HepG2 (cell line): ENCODE measurements at regions not wholly inside any gene's neighbourhood (a gene's known extent, or its start where the extent isn't known, plus 50 kb on each side); places are given as distances from the start of the nearest gene placed in this dataset.

Experiments
- ATAC-seq: fragments of 200-7000 bp; cut with Tn5 transposase; 3 replicates; pipeline ENCODE4 v1.9.1; 2020; ENCODE audit warnings: mild to moderate bottlenecking, moderate library complexity
- BruUV-seq: library from RNA; stranded (reverse); fragments of 400-500 nt; replicated peaks from 2 replicates; lab custom pipeline; 2021; lab: Mats Ljungman, UMichigan
- CTCF ChIA-PET: fragments of 300-600 bp; formaldehyde crosslinking; extraction: SDS; loops from one replicate; lab custom pipeline; 2021; ENCODE audit warnings: low total read pairs, inconsistent platforms, low intra/inter-chr PET ratio; lab: Yijun Ruan, JAX
- POLR2A ChIA-PET: fragments of 350-600 bp; sonication (Branson Sonifier 250); formaldehyde crosslinking; loops from one replicate; lab custom pipeline; 2020; ENCODE audit warnings: antibody characterized with exemption, inconsistent platforms; lab: Yijun Ruan, JAX
- DNase-seq: peaks from one replicate; pipeline ENCODE4 v3.0.0-alpha.2; 2015; ENCODE audit warnings: low spot score
- FAIRE-seq: peaks from 3 replicates; lab custom pipeline; 2011; peaks lifted over from hg19 to GRCh38; lab: Jason Lieb, UNC
- H2AFZ ChIP-seq: one replicate; pipeline ENCODE4 v1.6.1; 2011; ENCODE audit warnings: low read length, inconsistent platforms
- H3K27ac ChIP-seq: fragments of 300-600 bp; 3 replicates; pipeline ENCODE4 v1.8.0; 2011; ENCODE audit warnings: mixed run types, mild to moderate bottlenecking, mixed read lengths, low read length, inconsistent platforms; ENCODE audit not compliant: insufficient read depth; ENCODE audit errors: extremely low read length
- H3K27me3 ChIP-seq, 2 experiments: fragments of 200-600 bp in 1 of 2; 2 replicates in 1 of 2; 3 replicates in 1 of 2; pipeline versions ENCODE4 v1.6.0 to v1.8.0; 2011; ENCODE audit warnings: low read length in 2 of 2, mild to moderate bottlenecking in 2 of 2, moderate library complexity in 2 of 2, inconsistent platforms in 1 of 2; ENCODE audit not compliant: insufficient read depth in 2 of 2, control insufficient read depth in 1 of 2
- H3K36me3 ChIP-seq, 2 experiments: fragments of 200-600 bp in 1 of 2; replicated peaks in 1 of 2; 2 replicates in 1 of 2; 3 replicates in 1 of 2; pipeline versions ENCODE4 v1.5.1 to v1.8.0; 2011; ENCODE audit warnings: low read length in 2 of 2, inconsistent platforms in 1 of 2; ENCODE audit not compliant: insufficient read depth in 2 of 2, control insufficient read depth in 1 of 2
- H3K4me1 ChIP-seq: 2 replicates; pipeline ENCODE4 v1.5.1; 2012; ENCODE audit warnings: low read length, inconsistent platforms; ENCODE audit not compliant: insufficient read depth
- H3K4me2 ChIP-seq: 2 replicates; pipeline ENCODE4 v1.6.0; 2011; ENCODE audit warnings: low read depth, low read length, inconsistent platforms
- H3K4me3 ChIP-seq, 3 experiments: fragments of 200-600 bp in 1 of 3; sonication (generic), shearing (Covaris generic) in 1 of 3; replicated peaks in 1 of 3; 2 replicates each; pipeline ENCODE4 v1.5.1; 2011 to 2016; ENCODE audit warnings: low read length in 3 of 3, inconsistent platforms in 2 of 3, low read depth in 2 of 3, mild to moderate bottlenecking in 2 of 3, control low read depth in 1 of 3, mixed read lengths in 1 of 3; ENCODE audit not compliant: insufficient read depth in 1 of 3
- H3K79me2 ChIP-seq: one replicate; pipeline ENCODE4 v1.6.1; 2011; ENCODE audit warnings: low read length, inconsistent platforms; ENCODE audit not compliant: insufficient read depth
- H3K9ac ChIP-seq: 2 replicates; pipeline ENCODE4 v1.6.0; 2011; ENCODE audit warnings: mild to moderate bottlenecking, low read depth, low read length, inconsistent platforms; ENCODE audit not compliant: insufficient read depth
- H3K9me3 ChIP-seq: 2 replicates; pipeline ENCODE4 v1.5.1; 2012; ENCODE audit warnings: mild to moderate bottlenecking, low read length
- H4K20me1 ChIP-seq: 2 replicates; pipeline ENCODE4 v1.6.0; 2011; ENCODE audit warnings: inconsistent platforms, mild to moderate bottlenecking, low read length, moderate library complexity; ENCODE audit not compliant: insufficient read depth
- GPN1 ChIP-seq: sonication (generic); formaldehyde crosslinking; IDR thresholded peaks from 2 replicates; pipeline ENCODE4 v1.5.1; 2020; ENCODE audit warnings: missing genetic modification reagents, borderline replicate concordance
- HIVEP1 ChIP-seq: sonication (generic); formaldehyde crosslinking; IDR thresholded peaks from 2 replicates; pipeline ENCODE4 v1.4.0; 2020; ENCODE audit warnings: mild to moderate bottlenecking, missing genetic modification reagents
- KDM6A ChIP-seq: IDR thresholded peaks from 2 replicates; pipeline ENCODE4 v1.6.1; 2016; ENCODE audit warnings: low read depth
- MXI1 ChIP-seq: IDR thresholded peaks from 3 replicates; pipeline ENCODE4 v1.6.1; 2012; ENCODE audit warnings: low read depth, low read length, inconsistent platforms, borderline replicate concordance
- PHF5A ChIP-seq: IDR thresholded peaks from one replicate; pipeline ENCODE4 v1.6.1; 2018; ENCODE audit warnings: low read depth, missing genetic modification reagents; ENCODE audit not compliant: unreplicated experiment
- RFXANK ChIP-seq: IDR thresholded peaks from 2 replicates; pipeline ENCODE4 v1.6.1; 2016
- SKI ChIP-seq: fragments of 450-650 bp; IDR thresholded peaks from one replicate; pipeline ENCODE4 v1.6.1; 2018; ENCODE audit warnings: mild to moderate bottlenecking; ENCODE audit not compliant: partially characterized antibody
- SMAD9 ChIP-seq: sonication (generic); formaldehyde crosslinking; IDR thresholded peaks from 2 replicates; pipeline ENCODE4 v1.5.1; 2020; ENCODE audit warnings: mild to moderate bottlenecking, missing genetic modification reagents
- THYN1 ChIP-seq: sonication (generic); formaldehyde crosslinking; IDR thresholded peaks from 2 replicates; pipeline ENCODE4 v1.8.1; 2023; ENCODE audit warnings: low read depth, mild to moderate bottlenecking, moderate library complexity, missing genetic modification reagents, borderline replicate concordance
- U2AF1 ChIP-seq: fragments of 200-400 bp; formaldehyde crosslinking; optimal IDR thresholded peaks from 2 replicates; pipeline ENCODE3; 2017; ENCODE audit warnings: mild to moderate bottlenecking, low read depth, low read length
- XBP1 ChIP-seq: sonication (generic); formaldehyde crosslinking; IDR thresholded peaks from 2 replicates; pipeline ENCODE4 v1.5.0; 2020; ENCODE audit warnings: missing genetic modification reagents
- ZFYVE20 ChIP-seq: sonication (generic); formaldehyde crosslinking; IDR thresholded peaks from 2 replicates; pipeline ENCODE4 v1.8.0; 2023; ENCODE audit warnings: low read depth, mild to moderate bottlenecking, moderate library complexity, missing genetic modification reagents, borderline replicate concordance
- ZSCAN9 ChIP-seq: IDR thresholded peaks from 2 replicates; pipeline ENCODE4 v1.6.1; 2016; ENCODE audit warnings: borderline replicate concordance
- WGBS: methylation state at CpG from one replicate; pipeline ENCODE4 v1.1.6; 2017; ENCODE audit warnings: low lambda C conversion rate; 5-methylcytosine and 5-hydroxymethylcytosine counted together
- in situ Hi-C: cut with HindIII; loops from 2 replicates; pipeline ENCODE4 v1.10.0; 2017; ENCODE audit warnings: low pct_unique_long_range_greater_than_20kb; ENCODE audit not compliant: extremely low pct_ligation_motif_present
- intact Hi-C: fragments of 100-400 bp; cut with micrococcal nuclease; formaldehyde crosslinking; loops from one replicate; pipeline ENCODE4 v1.10.0; 2022; ENCODE audit not compliant: unreplicated experiment
- TF ChIP-seq, protein P1 (sequence below): sonication (generic); formaldehyde crosslinking; IDR thresholded peaks from 2 replicates; pipeline ENCODE4 v1.8.1; 2022; ENCODE audit warnings: mild to moderate bottlenecking, missing genetic modification reagents
- TF ChIP-seq, protein P2 (sequence below): sonication (generic); formaldehyde crosslinking; IDR thresholded peaks from 2 replicates; pipeline ENCODE4 v1.5.1; 2020; ENCODE audit warnings: missing genetic modification reagents, mild to moderate bottlenecking, borderline replicate concordance
- TF ChIP-seq, protein P3 (sequence below): sonication (generic); formaldehyde crosslinking; IDR thresholded peaks from 2 replicates; pipeline ENCODE4 v1.5.0; 2020; ENCODE audit warnings: mild to moderate bottlenecking, missing genetic modification reagents, moderate library complexity
- TF ChIP-seq, protein P4 (sequence below): sonication (generic); formaldehyde crosslinking; IDR thresholded peaks from 2 replicates; pipeline ENCODE4 v1.4.0; 2020; ENCODE audit warnings: missing genetic modification reagents

DNA sequence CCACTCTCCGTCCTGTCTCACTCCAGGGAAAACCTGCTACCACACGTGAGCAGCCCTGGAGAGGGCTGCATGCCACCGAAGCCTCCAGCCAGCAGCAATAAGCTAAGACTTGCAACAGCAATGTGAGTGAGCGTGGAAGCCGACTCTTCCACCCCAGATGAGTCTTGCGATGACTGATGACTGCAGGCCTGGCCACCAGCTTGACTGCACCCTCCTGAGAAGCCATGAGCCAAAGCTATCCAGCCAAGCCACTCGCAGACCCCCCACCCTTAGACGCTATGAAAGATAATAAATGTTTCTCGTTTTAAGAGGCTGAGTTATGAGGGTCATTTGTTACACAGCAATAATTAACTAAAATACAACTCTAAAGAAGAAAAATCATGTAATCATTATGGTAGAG is 118.6 kb upstream of the GALNT2 start (continued):
- TF ChIP-seq U2AF1 (no peak), MXI1 (no peak), SMAD9 (no peak)
- TF ChIP-seq, protein P1, sequence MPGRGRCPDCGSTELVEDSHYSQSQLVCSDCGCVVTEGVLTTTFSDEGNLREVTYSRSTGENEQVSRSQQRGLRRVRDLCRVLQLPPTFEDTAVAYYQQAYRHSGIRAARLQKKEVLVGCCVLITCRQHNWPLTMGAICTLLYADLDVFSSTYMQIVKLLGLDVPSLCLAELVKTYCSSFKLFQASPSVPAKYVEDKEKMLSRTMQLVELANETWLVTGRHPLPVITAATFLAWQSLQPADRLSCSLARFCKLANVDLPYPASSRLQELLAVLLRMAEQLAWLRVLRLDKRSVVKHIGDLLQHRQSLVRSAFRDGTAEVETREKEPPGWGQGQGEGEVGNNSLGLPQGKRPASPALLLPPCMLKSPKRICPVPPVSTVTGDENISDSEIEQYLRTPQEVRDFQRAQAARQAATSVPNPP (CRISPR knock-in tag), result no peak
- TF ChIP-seq, protein P2, sequence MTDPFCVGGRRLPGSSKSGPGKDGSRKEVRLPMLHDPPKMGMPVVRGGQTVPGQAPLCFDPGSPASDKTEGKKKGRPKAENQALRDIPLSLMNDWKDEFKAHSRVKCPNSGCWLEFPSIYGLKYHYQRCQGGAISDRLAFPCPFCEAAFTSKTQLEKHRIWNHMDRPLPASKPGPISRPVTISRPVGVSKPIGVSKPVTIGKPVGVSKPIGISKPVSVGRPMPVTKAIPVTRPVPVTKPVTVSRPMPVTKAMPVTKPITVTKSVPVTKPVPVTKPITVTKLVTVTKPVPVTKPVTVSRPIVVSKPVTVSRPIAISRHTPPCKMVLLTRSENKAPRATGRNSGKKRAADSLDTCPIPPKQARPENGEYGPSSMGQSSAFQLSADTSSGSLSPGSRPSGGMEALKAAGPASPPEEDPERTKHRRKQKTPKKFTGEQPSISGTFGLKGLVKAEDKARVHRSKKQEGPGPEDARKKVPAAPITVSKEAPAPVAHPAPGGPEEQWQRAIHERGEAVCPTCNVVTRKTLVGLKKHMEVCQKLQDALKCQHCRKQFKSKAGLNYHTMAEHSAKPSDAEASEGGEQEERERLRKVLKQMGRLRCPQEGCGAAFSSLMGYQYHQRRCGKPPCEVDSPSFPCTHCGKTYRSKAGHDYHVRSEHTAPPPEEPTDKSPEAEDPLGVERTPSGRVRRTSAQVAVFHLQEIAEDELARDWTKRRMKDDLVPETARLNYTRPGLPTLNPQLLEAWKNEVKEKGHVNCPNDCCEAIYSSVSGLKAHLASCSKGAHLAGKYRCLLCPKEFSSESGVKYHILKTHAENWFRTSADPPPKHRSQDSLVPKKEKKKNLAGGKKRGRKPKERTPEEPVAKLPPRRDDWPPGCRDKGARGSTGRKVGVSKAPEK (CRISPR knock-in tag), result no peak

DNA sequence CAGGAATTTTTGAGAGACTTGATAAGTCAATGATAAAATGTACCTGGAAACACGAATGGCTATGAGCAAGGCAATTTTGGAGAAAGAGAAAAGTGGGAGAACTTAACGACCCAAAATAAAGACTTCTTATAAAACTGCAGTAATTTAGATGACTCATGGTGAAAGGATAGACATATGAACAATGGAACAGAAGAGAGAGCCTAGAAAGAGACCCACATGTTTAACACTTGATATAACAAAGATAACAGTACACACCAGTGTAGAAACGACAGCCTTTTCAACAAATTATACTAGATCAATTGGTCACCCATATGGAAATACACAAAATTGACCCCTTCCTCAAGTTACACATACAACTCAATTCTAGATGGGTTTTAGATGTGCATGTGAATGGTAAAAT is 117.5 kb upstream of the GALNT2 start:
- H3K4me1 ChIP-seq, result no peaks in the 10 kb centered on the region
- H2AFZ ChIP-seq, result no peak overlapping the region
- POLR2A ChIA-PET, result no interaction called here
- H3K36me3 ChIP-seq, result no peaks in the 10 kb centered on the region
- CTCF ChIA-PET, result no interaction called here
- in situ Hi-C loops, result no loop called here
- DNase-seq (no peak), ATAC-seq (no peak), FAIRE-seq (no peak)
- H3K9ac ChIP-seq, result no peak overlapping the region
- intact Hi-C loops, result no loop called here
- no peaks in the 10 kb centered on the region; a peak in 2 of 5 replicates for H3K27me3 ChIP-seq
- H3K27ac ChIP-seq, result no peak overlapping the region
- BruUV-seq, result no TSS peak
- 1% methylated on average over 3 of the region's 3 CpGs for WGBS
- H4K20me1 ChIP-seq, result no peaks in the 10 kb centered on the region
- no peaks in the 10 kb centered on the region for H3K9me3 ChIP-seq
- H3K4me3 ChIP-seq, result no peak overlapping the region
- no peak overlapping the region for H3K4me2 ChIP-seq
- H3K79me2 ChIP-seq, result no peaks in the 10 kb centered on the region
- TF ChIP-seq XBP1 (CRISPR knock-in tag) (no peak), KDM6A (CRISPR knock-in tag) (no peak), RFXANK (no peak), ZFYVE20 (CRISPR knock-in tag) (no peak), HIVEP1 (no peak), SKI (no peak), GPN1 (no peak), ZSCAN9 (CRISPR knock-in tag) (no peak), PHF5A (CRISPR knock-in tag) (no peak), THYN1 (CRISPR knock-in tag) (no peak)
- TF ChIP-seq, protein P3, sequence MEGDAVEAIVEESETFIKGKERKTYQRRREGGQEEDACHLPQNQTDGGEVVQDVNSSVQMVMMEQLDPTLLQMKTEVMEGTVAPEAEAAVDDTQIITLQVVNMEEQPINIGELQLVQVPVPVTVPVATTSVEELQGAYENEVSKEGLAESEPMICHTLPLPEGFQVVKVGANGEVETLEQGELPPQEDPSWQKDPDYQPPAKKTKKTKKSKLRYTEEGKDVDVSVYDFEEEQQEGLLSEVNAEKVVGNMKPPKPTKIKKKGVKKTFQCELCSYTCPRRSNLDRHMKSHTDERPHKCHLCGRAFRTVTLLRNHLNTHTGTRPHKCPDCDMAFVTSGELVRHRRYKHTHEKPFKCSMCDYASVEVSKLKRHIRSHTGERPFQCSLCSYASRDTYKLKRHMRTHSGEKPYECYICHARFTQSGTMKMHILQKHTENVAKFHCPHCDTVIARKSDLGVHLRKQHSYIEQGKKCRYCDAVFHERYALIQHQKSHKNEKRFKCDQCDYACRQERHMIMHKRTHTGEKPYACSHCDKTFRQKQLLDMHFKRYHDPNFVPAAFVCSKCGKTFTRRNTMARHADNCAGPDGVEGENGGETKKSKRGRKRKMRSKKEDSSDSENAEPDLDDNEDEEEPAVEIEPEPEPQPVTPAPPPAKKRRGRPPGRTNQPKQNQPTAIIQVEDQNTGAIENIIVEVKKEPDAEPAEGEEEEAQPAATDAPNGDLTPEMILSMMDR (CRISPR knock-in tag), result no peak
- TF ChIP-seq, protein P4, sequence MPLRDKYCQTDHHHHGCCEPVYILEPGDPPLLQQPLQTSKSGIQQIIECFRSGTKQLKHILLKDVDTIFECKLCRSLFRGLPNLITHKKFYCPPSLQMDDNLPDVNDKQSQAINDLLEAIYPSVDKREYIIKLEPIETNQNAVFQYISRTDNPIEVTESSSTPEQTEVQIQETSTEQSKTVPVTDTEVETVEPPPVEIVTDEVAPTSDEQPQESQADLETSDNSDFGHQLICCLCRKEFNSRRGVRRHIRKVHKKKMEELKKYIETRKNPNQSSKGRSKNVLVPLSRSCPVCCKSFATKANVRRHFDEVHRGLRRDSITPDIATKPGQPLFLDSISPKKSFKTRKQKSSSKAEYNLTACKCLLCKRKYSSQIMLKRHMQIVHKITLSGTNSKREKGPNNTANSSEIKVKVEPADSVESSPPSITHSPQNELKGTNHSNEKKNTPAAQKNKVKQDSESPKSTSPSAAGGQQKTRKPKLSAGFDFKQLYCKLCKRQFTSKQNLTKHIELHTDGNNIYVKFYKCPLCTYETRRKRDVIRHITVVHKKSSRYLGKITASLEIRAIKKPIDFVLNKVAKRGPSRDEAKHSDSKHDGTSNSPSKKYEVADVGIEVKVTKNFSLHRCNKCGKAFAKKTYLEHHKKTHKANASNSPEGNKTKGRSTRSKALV (CRISPR knock-in tag), result no peak
